Activated B cell treated with CpG ODN at 0.5 μM for 24 hours (primary cell): ENCODE measurements at regions not wholly inside any gene's neighbourhood (a gene's known extent, or its start where the extent isn't known, plus 50 kb on each side); places are given as distances from the start of the nearest gene placed in this dataset.

Experiments
- ATAC-seq: fragments of 200-7000 bp; cut with Tn5 transposase; one replicate; pipeline ENCODE4 v1.10.0; 2021; ENCODE audit warnings: low read depth, mild to moderate bottlenecking, moderate library complexity
- CTCF ChIA-PET: fragments of 350-600 bp; sonication (Branson Sonifier 250); formaldehyde crosslinking; loops from one replicate; lab custom pipeline; 2021; ENCODE audit warnings: antibody characterized with exemption; lab: Charles Lee
- POLR2A ChIA-PET: fragments of 350-600 bp; sonication (Branson Sonifier 250); formaldehyde crosslinking; loops from one replicate; lab custom pipeline; 2021; ENCODE audit warnings: antibody characterized with exemption; lab: Charles Lee
- DNase-seq: peaks from one replicate; pipeline ENCODE4 v3.0.0; 2022
- H3K27ac Mint-ChIP-seq: one replicate; pipeline ENCODE4 v1.8.0; 2020; ENCODE audit warnings: mixed read lengths
- H3K27me3 Mint-ChIP-seq: one replicate; pipeline ENCODE4 v1.8.0; 2021; ENCODE audit warnings: mixed read lengths
- H3K36me3 Mint-ChIP-seq: one replicate; pipeline ENCODE4 v1.8.0; 2021; ENCODE audit warnings: low read depth, mixed read lengths
- H3K4me1 Mint-ChIP-seq: one replicate; pipeline ENCODE4 v1.8.0; 2021; ENCODE audit warnings: mixed read lengths
- H3K4me3 Mint-ChIP-seq: one replicate; pipeline ENCODE4 v1.8.0; 2020; ENCODE audit warnings: mild to moderate bottlenecking, mixed read lengths
- H3K9me3 Mint-ChIP-seq: one replicate; pipeline ENCODE4 v1.8.0; 2020; ENCODE audit warnings: mixed read lengths
- CTCF ChIP-seq: fragments of 200-600 bp; IDR thresholded peaks from one replicate; pipeline ENCODE4 v1.8.0; 2022; ENCODE audit warnings: antibody characterized with exemption, mild to moderate bottlenecking
- intact Hi-C: fragments of 100-400 bp; cut with micrococcal nuclease; formaldehyde crosslinking; loops from one replicate; pipeline ENCODE4 v1.15.1; 2024

DNA sequence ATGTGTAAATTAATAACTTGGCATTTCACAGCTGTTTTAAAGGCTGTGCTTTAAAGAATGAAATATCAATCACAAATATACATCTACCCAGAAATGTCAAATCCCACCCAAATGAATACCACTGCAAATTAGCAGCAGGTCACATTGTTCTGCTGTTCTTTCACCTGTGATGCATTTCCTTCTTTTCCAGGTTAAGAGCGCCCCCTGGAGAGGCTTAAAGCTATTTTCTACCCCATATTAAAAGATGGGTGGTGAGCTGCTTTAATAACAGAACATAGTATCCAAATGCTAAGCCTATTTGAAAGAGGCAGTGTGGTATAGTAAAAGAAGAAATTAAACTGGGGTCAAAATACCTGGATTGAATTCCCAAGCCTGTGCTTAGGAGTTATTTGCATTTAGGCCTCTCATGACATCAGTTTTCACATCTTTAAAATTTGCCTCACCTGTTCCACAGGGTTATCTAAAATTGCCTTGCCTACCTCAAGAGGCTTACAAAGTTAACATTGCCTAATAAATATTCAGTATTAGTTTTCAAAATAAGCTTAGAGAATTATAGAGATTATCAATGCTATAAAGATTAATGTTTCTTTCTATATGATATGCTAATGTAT, 396.9 kb upstream of the SLITRK5 start:
- Mint-ChIP-seq H3K36me3 (no peaks in the 10 kb centered on the region), H3K9me3 (no peaks in the 10 kb centered on the region), H3K27me3 (no peaks in the 10 kb centered on the region), H3K4me1 (no peaks in the 10 kb centered on the region), H3K27ac (no peak overlapping the region), H3K4me3 (no peak overlapping the region)
- ATAC-seq: no peak
- ChIA-PET CTCF (no interaction called here), POLR2A (no interaction called here)
- intact Hi-C loops: no loop called here
- TF ChIP-seq CTCF: no peak
- DNase-seq: no peak

DNA sequence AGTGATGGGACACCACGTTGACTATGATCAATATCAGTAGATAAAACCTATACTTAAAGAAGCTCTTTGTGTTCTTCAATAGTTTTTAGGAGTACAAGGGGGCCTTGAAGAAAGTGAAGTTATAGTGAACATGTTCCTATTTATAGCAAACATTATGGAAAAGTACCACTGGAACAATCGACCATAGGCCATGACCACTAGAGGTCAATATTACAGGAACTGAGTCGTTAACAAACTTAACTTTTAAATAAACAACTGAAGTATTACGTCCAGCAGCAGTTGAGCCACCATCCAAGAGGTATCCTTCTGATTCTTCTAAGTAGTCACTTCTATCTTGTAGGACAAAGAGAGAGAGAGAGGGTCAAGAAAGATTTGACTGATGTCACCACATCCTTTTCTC, 391.0 kb upstream of the SLITRK5 start:
- Mint-ChIP-seq H3K4me1 (no peaks in the 10 kb centered on the region), H3K36me3 (no peaks in the 10 kb centered on the region), H3K27me3 (no peaks in the 10 kb centered on the region), H3K4me3 (no peak overlapping the region), H3K27ac (no peak overlapping the region), H3K9me3 (no peaks in the 10 kb centered on the region)
- DNase-seq: no peak
- POLR2A ChIA-PET: no interaction called here
- intact Hi-C loops: no loop called here
- CTCF ChIA-PET: no interaction called here
- no peak for TF ChIP-seq CTCF
- no peak for ATAC-seq

DNA sequence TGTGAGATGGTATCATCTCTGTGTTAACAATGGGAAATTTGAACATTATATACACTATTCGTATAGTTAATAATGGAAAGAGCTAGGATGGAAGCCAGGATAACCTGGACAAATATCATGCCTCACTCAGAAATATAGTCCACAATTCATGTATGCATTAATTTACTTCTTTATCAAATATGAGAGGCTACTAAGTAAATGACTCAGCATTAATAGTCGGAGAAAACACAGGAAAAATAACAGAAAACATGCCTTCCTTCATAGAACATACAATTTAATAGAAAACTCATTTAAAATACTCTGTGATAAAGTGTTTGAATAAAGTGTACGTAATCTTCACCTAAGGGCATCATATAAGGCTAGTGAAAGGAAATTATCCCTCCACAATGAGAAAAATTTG, 383.4 kb upstream of the SLITRK5 start:
- no peak for DNase-seq
- no peak for TF ChIP-seq CTCF
- intact Hi-C loops: no loop called here
- no peak overlapping the region for H3K4me3 Mint-ChIP-seq
- H3K27me3 Mint-ChIP-seq: no peaks in the 10 kb centered on the region
- ChIA-PET CTCF (no interaction called here), POLR2A (no interaction called here)
- H3K9me3 Mint-ChIP-seq: peaks cover 2% of the 10 kb centered on the region
- ATAC-seq: no peak
- H3K27ac Mint-ChIP-seq: no peak overlapping the region
- H3K4me1 Mint-ChIP-seq: no peaks in the 10 kb centered on the region
- no peaks in the 10 kb centered on the region for H3K36me3 Mint-ChIP-seq

- CTCF ChIA-PET: no interaction called here
- Mint-ChIP-seq H3K27me3 (no peaks in the 10 kb centered on the region), H3K36me3 (no peaks in the 10 kb centered on the region), H3K9me3 (peaks cover 5% of the 10 kb centered on the region), H3K4me1 (no peaks in the 10 kb centered on the region), H3K27ac (no peak overlapping the region), H3K4me3 (no peak overlapping the region)
- no peak for TF ChIP-seq CTCF
- intact Hi-C loops: no loop called here
- no peak for ATAC-seq
- POLR2A ChIA-PET: no interaction called here
- no peak for DNase-seq
These were observed 375.5 kb upstream of the SLITRK5 start for GRCh38 chr13:87295636-87296035.

DNA sequence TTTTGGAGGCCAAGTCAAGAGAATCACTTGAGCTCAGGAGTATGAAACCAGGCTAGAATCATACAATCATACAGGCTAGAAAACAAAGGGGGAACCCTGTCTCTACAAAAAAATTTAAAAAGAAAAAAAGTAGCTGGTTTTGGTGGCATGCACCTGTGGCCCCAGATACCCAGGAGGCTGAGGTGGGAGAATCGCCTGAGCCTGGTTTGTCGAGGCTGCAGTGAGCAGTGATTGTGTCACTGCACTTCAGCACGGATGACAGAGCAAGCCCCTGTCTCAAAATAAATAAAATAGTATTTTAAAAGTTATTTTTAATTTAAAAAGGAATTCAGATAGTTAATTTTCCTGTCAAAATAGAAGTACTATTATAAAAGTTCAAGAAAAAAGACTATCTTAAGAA, 369.1 kb upstream of the SLITRK5 start:
- H3K4me3 Mint-ChIP-seq: no peak overlapping the region
- ChIA-PET CTCF (no interaction called here), POLR2A (no interaction called here)
- intact Hi-C loops: no loop called here
- H3K9me3 Mint-ChIP-seq: peaks cover 5% of the 10 kb centered on the region
- DNase-seq (no peak), ATAC-seq (no peak)
- H3K27me3 Mint-ChIP-seq: no peaks in the 10 kb centered on the region
- no peak for TF ChIP-seq CTCF
- no peaks in the 10 kb centered on the region for H3K36me3 Mint-ChIP-seq
- H3K4me1 Mint-ChIP-seq: no peaks in the 10 kb centered on the region
- H3K27ac Mint-ChIP-seq: no peak overlapping the region
